Nephron progenitor cell (in vitro differentiated cells): ENCODE measurements at regions not wholly inside any gene's neighbourhood (a gene's known extent, or its start where the extent isn't known, plus 50 kb on each side); places are given as distances from the start of the nearest gene placed in this dataset.
"Not testable (repeated sequence)": the region's sequence is repeated elsewhere in the genome, so short reads cannot be mapped to it uniquely, and the experiment has no call there.

Experiments
- DNase-seq: peaks from one replicate; pipeline ENCODE4 v3.0.0; 2021
- H3K27ac Mint-ChIP-seq: 2 replicates; pipeline ENCODE4 v1.8.0; 2021; ENCODE audit warnings: mild to moderate bottlenecking, moderate library complexity, mixed read lengths
- H3K27me3 Mint-ChIP-seq: 2 replicates; pipeline ENCODE4 v1.8.0; 2021; ENCODE audit warnings: mild to moderate bottlenecking, low read depth, mixed read lengths; ENCODE audit not compliant: poor library complexity
- H3K36me3 Mint-ChIP-seq: 2 replicates; pipeline ENCODE4 v1.8.0; 2021; ENCODE audit warnings: low read depth, mixed read lengths
- H3K4me1 Mint-ChIP-seq: 2 replicates; pipeline ENCODE4 v1.8.0; 2021; ENCODE audit warnings: mixed read lengths
- H3K4me3 Mint-ChIP-seq: 2 replicates; pipeline ENCODE4 v1.8.0; 2021; ENCODE audit warnings: mild to moderate bottlenecking, moderate library complexity, mixed read lengths
- H3K9me3 Mint-ChIP-seq: 2 replicates; pipeline ENCODE4 v1.8.0; 2021; ENCODE audit warnings: mild to moderate bottlenecking, moderate library complexity, mixed read lengths
- TF ChIP-seq, protein P1 (sequence below): fragments of 200-600 bp; sonication (generic); IDR thresholded peaks from 2 replicates; pipeline ENCODE4 v1.5.0; 2021; ENCODE audit warnings: antibody characterized with exemption

DNA sequence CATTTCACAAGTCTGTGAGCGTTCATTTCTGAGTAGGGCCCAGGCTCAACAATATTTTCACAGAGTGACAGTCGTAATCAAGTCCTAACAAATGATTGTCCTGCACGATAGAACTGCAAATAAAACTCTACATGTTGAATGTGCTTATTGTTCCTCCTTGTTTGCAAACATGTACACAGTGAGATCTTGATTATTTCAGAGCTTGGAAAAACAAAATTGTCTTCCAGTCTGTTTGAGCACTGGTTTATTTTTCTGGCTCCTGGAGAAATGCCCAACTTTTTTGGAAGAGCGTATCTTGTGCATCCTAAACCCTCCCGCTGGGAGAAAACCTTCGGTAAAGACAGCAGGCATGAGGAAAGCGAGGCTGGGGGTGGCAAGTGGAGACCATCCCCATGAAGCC is 91.1 kb downstream of the TEX36 start:
- Mint-ChIP-seq H3K36me3 (peaks cover 4% of the 10 kb centered on the region), H3K4me3 (no peak overlapping the region), H3K9me3 (peaks cover 23% of the 10 kb centered on the region), H3K27ac (no peak overlapping the region), H3K4me1 (no peaks in the 10 kb centered on the region), H3K27me3 (peaks cover 2% of the 10 kb centered on the region)
- no peak for DNase-seq
- TF ChIP-seq, protein P1, sequence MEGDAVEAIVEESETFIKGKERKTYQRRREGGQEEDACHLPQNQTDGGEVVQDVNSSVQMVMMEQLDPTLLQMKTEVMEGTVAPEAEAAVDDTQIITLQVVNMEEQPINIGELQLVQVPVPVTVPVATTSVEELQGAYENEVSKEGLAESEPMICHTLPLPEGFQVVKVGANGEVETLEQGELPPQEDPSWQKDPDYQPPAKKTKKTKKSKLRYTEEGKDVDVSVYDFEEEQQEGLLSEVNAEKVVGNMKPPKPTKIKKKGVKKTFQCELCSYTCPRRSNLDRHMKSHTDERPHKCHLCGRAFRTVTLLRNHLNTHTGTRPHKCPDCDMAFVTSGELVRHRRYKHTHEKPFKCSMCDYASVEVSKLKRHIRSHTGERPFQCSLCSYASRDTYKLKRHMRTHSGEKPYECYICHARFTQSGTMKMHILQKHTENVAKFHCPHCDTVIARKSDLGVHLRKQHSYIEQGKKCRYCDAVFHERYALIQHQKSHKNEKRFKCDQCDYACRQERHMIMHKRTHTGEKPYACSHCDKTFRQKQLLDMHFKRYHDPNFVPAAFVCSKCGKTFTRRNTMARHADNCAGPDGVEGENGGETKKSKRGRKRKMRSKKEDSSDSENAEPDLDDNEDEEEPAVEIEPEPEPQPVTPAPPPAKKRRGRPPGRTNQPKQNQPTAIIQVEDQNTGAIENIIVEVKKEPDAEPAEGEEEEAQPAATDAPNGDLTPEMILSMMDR, result no peak

DNA sequence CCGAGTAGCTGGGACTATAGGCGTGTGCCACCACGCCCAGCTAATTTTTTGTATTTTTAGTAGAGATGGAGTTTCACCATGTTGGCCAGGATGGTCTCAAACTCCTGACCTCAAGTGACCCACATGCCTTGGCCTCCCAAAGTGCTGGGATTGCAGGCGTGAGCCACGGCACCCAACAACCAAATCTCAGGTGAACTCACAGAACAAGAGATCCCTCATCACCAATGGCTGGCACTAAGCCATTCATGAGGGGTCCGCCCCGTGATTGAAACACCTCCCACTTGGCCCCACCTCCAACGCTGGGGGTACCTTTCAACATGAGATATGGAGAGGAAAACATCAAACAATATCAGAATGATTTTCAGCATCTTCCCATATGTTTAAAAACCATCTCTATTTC is 94.2 kb downstream of the TEX36 start:
- H3K4me3 Mint-ChIP-seq, H3K9me3 Mint-ChIP-seq, DNase-seq, H3K4me1 Mint-ChIP-seq, H3K27me3 Mint-ChIP-seq, H3K36me3 Mint-ChIP-seq, H3K27ac Mint-ChIP-seq: not testable (repeated sequence)

DNA sequence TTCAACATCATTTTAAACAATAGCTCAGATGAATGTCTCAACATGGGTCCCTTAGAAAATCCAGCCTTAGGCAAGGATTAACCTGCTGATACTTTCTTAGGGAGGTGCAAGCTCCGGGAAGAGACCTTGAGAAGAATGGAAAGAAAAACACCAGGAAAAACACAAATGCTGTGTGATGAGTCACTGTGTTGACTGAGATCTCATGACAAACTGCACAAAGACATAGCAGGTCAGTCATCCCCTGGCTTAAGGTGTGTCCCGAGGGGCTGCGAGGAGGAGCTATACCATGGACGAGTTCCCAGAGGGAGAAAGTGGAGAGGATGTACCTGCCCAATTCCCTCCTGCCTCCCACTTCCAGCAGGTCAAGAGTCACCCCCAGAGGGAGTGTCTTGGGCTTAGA is 98.0 kb downstream of the TEX36 start:
- H3K4me1 Mint-ChIP-seq, result peaks cover 9% of the 10 kb centered on the region
- no peak for DNase-seq
- H3K9me3 Mint-ChIP-seq, result peaks cover 8% of the 10 kb centered on the region
- TF ChIP-seq, protein P1, result no peak
- H3K27me3 Mint-ChIP-seq, result peaks cover 2% of the 10 kb centered on the region
- no peak overlapping the region for H3K27ac Mint-ChIP-seq
- no peak overlapping the region for H3K4me3 Mint-ChIP-seq
- H3K36me3 Mint-ChIP-seq, result no peaks in the 10 kb centered on the region

DNA sequence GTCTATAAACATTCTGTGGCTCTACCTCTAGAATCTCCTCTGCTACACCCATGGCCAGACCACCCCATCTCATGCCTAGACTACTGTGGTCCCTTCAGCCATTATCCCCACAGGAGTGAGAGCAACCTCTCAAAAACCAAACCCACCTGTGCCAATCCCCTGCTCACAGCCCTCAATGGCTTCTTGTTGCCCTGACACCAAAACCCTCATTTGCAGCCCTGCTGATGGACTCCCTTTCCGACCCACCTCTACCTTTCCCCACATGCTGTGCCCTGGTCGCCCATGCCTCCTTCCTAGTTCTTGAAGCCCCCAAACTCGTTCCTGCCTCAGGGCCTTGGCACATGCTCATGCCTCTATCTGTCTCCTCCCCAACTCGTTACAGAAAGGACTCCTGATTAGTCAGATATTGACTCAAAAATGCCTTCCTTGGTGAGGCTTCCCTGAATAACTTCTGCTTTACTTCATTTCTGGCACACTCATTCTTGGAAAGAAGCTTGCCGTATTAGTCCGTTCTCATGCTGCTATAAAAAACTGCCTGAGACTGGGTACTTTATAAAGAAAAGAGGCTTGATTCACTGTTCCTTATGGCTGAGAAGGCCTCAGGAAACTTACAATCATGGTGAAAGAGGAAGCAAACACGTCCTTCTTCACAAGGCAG is 104.2 kb downstream of the TEX36 start:
- TF ChIP-seq, protein P1, result no peak
- H3K36me3 Mint-ChIP-seq, result no peaks in the 10 kb centered on the region
- no peak for DNase-seq
- no peaks in the 10 kb centered on the region for H3K27me3 Mint-ChIP-seq
- H3K4me3 Mint-ChIP-seq, result no peak overlapping the region
- H3K27ac Mint-ChIP-seq, result no peak overlapping the region
- no peaks in the 10 kb centered on the region for H3K4me1 Mint-ChIP-seq
- peaks cover 19% of the 10 kb centered on the region for H3K9me3 Mint-ChIP-seq

DNA sequence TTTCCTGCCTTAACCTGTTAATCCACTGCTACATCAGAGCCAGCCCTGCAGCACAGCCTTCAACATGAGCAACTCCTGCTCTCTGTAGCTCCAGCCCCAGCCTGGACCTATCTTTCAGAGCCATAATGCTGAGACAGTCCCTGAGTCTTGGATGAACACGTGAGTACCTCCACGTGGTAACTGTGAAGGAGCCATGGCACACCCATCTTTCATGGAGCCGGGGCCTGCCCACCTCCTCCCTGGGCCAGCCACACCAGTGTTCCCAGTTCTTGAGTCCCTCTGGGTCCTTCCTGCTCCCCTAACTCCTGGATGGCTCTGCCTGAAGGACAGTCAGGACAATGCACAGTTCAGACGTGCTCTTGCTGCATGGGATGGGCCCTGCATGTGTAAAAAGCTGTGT is 107.1 kb downstream of the TEX36 start:
- no peaks in the 10 kb centered on the region for H3K4me1 Mint-ChIP-seq
- DNase-seq, result no peak
- H3K4me3 Mint-ChIP-seq, result no peak overlapping the region
- TF ChIP-seq, protein P1, result no peak
- no peak overlapping the region for H3K27ac Mint-ChIP-seq
- H3K9me3 Mint-ChIP-seq, result peaks cover 15% of the 10 kb centered on the region
- H3K36me3 Mint-ChIP-seq, result no peaks in the 10 kb centered on the region
- H3K27me3 Mint-ChIP-seq, result no peaks in the 10 kb centered on the region

DNA sequence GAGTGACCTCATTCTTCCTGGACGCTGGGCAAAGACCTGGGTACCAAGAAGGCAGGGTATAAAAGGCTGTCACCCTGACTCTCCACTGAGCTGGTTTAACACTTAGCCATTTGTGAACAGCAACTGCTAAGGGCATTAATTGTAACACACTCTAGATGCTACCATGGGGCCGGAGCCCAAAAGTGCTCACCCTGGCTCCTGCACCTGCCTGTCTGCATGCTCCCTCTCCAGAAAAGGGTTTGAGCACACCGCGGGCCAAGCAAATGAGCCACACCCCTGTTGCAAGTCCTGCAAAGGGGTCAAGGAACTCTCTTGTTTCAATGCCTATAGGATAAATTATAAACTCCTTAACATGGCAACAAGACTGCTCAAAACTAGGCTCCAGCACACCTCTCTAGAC is 114.8 kb downstream of the TEX36 start:
- TF ChIP-seq, protein P1, result no peak
- H3K4me3 Mint-ChIP-seq, result no peak overlapping the region
- no peak for DNase-seq
- peaks cover 4% of the 10 kb centered on the region for H3K27me3 Mint-ChIP-seq
- H3K27ac Mint-ChIP-seq, result no peak overlapping the region
- no peaks in the 10 kb centered on the region for H3K36me3 Mint-ChIP-seq
- H3K4me1 Mint-ChIP-seq, result no peaks in the 10 kb centered on the region
- peaks cover 35% of the 10 kb centered on the region for H3K9me3 Mint-ChIP-seq
